GM23338 (cell line): ENCODE measurements at regions not wholly inside any gene's neighbourhood (a gene's known extent, or its start where the extent isn't known, plus 50 kb on each side); places are given as distances from the start of the nearest gene placed in this dataset.

Experiments
- ATAC-seq: fragments of 200-7000 bp; cut with Tn5 transposase; 3 replicates; pipeline ENCODE4 v1.9.1; 2020
- DNase-seq: peaks from one replicate; pipeline ENCODE4 v3.0.0-alpha.2; 2015; ENCODE audit warnings: low spot score
- H2AFZ ChIP-seq: fragments of 200-600 bp; sonication (generic); 2 replicates; pipeline ENCODE4 v1.8.0; 2016; ENCODE audit warnings: antibody characterized with exemption, mild to moderate bottlenecking, moderate library complexity
- H3F3A ChIP-seq: fragments of 200-600 bp; sonication (generic); replicated peaks from 2 replicates; pipeline ENCODE4 v1.8.0; 2017; ENCODE audit warnings: antibody characterized with exemption, mixed run types, low read depth
- H3K27ac ChIP-seq: fragments of 200-600 bp; sonication (generic); 2 replicates; pipeline ENCODE4 v1.6.1; 2016; ENCODE audit warnings: low read depth
- H3K27me3 ChIP-seq: fragments of 200-600 bp; sonication (generic); 2 replicates; pipeline ENCODE4 v1.8.0; 2016; ENCODE audit warnings: mild to moderate bottlenecking, mixed run types, moderate library complexity; ENCODE audit not compliant: insufficient read depth
- H3K36me3 ChIP-seq: fragments of 200-600 bp; sonication (generic); 2 replicates; pipeline ENCODE4 v1.8.0; 2016; ENCODE audit warnings: mild to moderate bottlenecking; ENCODE audit not compliant: insufficient read depth
- H3K4me1 ChIP-seq: fragments of 200-600 bp; sonication (generic); 2 replicates; pipeline ENCODE4 v1.8.0; 2016; ENCODE audit warnings: mild to moderate bottlenecking, moderate library complexity; ENCODE audit not compliant: insufficient read depth
- H3K4me2 ChIP-seq: fragments of 200-600 bp; sonication (generic); 2 replicates; pipeline ENCODE4 v1.7.1; 2017; ENCODE audit warnings: mixed run types
- H3K4me3 ChIP-seq: fragments of 200-600 bp; sonication (generic); 2 replicates; pipeline ENCODE4 v1.6.1; 2016; ENCODE audit warnings: mixed run types
- H3K79me2 ChIP-seq: fragments of 200-600 bp; sonication (generic); replicated peaks from 2 replicates; pipeline ENCODE4 v1.8.0; 2017; ENCODE audit warnings: mild to moderate bottlenecking; ENCODE audit not compliant: insufficient read depth
- H3K9me2 ChIP-seq: fragments of 200-600 bp; sonication (generic); 2 replicates; pipeline ENCODE4 v1.8.0; 2017; ENCODE audit not compliant: insufficient read depth
- H4K20me1 ChIP-seq: fragments of 200-600 bp; sonication (generic); replicated peaks from 2 replicates; pipeline ENCODE4 v1.8.0; 2017; ENCODE audit warnings: mild to moderate bottlenecking; ENCODE audit not compliant: insufficient read depth
- H3K27ac Mint-ChIP-seq: 2 replicates; pipeline ENCODE4 v1.8.0; 2020; ENCODE audit warnings: inconsistent platforms, mild to moderate bottlenecking, moderate library complexity, mixed read lengths
- H3K27me3 Mint-ChIP-seq: 3 replicates; pipeline ENCODE4 v1.8.0; 2022; ENCODE audit warnings: low read depth, mild to moderate bottlenecking, moderate library complexity, mixed read lengths, inconsistent platforms; ENCODE audit not compliant: insufficient read depth, poor library complexity
- H3K36me3 Mint-ChIP-seq: 3 replicates; pipeline ENCODE4 v1.8.0; 2021; ENCODE audit warnings: low read depth, mild to moderate bottlenecking, inconsistent platforms, moderate library complexity, mixed read lengths
- H3K4me1 Mint-ChIP-seq: 3 replicates; pipeline ENCODE4 v1.8.0; 2020; ENCODE audit warnings: mild to moderate bottlenecking, inconsistent platforms, mixed read lengths
- H3K4me3 Mint-ChIP-seq: 3 replicates; pipeline ENCODE4 v1.8.0; 2021; ENCODE audit warnings: moderate library complexity, mild to moderate bottlenecking, inconsistent platforms, mixed read lengths
- H3K9me3 Mint-ChIP-seq: 3 replicates; pipeline ENCODE4 v1.8.0; 2020; ENCODE audit warnings: moderate library complexity, mild to moderate bottlenecking, inconsistent platforms, mixed read lengths
- EZH2 ChIP-seq: fragments of 200-600 bp; sonication (generic); IDR thresholded peaks from one replicate; pipeline ENCODE4 v1.8.0; 2017; ENCODE audit warnings: antibody characterized with exemption, mild to moderate bottlenecking, low read depth; ENCODE audit not compliant: unreplicated experiment
- JUNB ChIP-seq: IDR thresholded peaks from one replicate; pipeline ENCODE4 v1.6.1; 2016; ENCODE audit warnings: antibody characterized with exemption; ENCODE audit not compliant: unreplicated experiment
- NANOG ChIP-seq: IDR thresholded peaks from 2 replicates; pipeline ENCODE4 v1.6.1; 2016; ENCODE audit warnings: antibody characterized with exemption, borderline replicate concordance
- POLR2AphosphoS5 ChIP-seq: IDR thresholded peaks from 2 replicates; pipeline ENCODE4 v1.6.1; 2016; ENCODE audit warnings: antibody characterized with exemption, low read depth
- STAT1 ChIP-seq: IDR thresholded peaks from one replicate; pipeline ENCODE4 v1.6.1; 2016; ENCODE audit warnings: antibody characterized with exemption; ENCODE audit not compliant: unreplicated experiment
- TF ChIP-seq, protein P1 (sequence below): fragments of 250-450 bp; sonication (Bioruptor Pico); IDR thresholded peaks from 2 replicates; pipeline ENCODE4 v1.5.0; 2020; ENCODE audit warnings: mild to moderate bottlenecking, moderate library complexity
- TF ChIP-seq, protein P2 (sequence below): IDR thresholded peaks from 2 replicates; pipeline ENCODE4 v1.6.1; 2016; ENCODE audit warnings: antibody characterized with exemption
- TF ChIP-seq, protein P3 (sequence below), 2 experiments: fragments of 200-600 bp in 1 of 2; sonication (generic) in 1 of 2; conservative IDR thresholded peaks; 2 replicates each; pipeline versions ENCODE4 v1.5.1 to v1.6.1; 2016 to 2017; ENCODE audit warnings: antibody characterized with exemption in 2 of 2, low read depth in 2 of 2, mild to moderate bottlenecking in 2 of 2, moderate library complexity in 1 of 2
- TF ChIP-seq, protein P4 (sequence below): IDR thresholded peaks from one replicate; pipeline ENCODE4 v1.6.1; 2018; ENCODE audit warnings: antibody characterized with exemption; ENCODE audit not compliant: unreplicated experiment

DNA sequence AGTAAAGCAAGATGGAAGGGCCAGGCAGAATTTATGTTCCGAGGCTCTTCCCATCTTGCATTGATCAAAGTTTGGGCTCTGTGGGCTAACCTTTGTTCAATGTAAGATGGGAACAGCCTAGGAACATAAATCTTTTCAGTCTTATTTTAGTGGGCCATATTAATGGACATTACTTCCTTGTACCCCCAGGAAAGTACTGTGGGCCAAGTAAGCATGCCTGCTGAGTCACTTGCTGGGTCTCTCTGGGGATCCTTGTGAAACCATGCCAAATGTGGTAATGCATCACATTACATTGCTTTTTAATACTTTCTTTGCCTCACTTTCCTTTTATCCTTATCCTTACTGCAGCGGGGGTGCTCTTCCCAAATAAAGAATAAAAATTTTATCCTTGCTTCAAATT, 349.5 kb upstream of the POU1F1 start (continued):
- TF ChIP-seq, protein P1, sequence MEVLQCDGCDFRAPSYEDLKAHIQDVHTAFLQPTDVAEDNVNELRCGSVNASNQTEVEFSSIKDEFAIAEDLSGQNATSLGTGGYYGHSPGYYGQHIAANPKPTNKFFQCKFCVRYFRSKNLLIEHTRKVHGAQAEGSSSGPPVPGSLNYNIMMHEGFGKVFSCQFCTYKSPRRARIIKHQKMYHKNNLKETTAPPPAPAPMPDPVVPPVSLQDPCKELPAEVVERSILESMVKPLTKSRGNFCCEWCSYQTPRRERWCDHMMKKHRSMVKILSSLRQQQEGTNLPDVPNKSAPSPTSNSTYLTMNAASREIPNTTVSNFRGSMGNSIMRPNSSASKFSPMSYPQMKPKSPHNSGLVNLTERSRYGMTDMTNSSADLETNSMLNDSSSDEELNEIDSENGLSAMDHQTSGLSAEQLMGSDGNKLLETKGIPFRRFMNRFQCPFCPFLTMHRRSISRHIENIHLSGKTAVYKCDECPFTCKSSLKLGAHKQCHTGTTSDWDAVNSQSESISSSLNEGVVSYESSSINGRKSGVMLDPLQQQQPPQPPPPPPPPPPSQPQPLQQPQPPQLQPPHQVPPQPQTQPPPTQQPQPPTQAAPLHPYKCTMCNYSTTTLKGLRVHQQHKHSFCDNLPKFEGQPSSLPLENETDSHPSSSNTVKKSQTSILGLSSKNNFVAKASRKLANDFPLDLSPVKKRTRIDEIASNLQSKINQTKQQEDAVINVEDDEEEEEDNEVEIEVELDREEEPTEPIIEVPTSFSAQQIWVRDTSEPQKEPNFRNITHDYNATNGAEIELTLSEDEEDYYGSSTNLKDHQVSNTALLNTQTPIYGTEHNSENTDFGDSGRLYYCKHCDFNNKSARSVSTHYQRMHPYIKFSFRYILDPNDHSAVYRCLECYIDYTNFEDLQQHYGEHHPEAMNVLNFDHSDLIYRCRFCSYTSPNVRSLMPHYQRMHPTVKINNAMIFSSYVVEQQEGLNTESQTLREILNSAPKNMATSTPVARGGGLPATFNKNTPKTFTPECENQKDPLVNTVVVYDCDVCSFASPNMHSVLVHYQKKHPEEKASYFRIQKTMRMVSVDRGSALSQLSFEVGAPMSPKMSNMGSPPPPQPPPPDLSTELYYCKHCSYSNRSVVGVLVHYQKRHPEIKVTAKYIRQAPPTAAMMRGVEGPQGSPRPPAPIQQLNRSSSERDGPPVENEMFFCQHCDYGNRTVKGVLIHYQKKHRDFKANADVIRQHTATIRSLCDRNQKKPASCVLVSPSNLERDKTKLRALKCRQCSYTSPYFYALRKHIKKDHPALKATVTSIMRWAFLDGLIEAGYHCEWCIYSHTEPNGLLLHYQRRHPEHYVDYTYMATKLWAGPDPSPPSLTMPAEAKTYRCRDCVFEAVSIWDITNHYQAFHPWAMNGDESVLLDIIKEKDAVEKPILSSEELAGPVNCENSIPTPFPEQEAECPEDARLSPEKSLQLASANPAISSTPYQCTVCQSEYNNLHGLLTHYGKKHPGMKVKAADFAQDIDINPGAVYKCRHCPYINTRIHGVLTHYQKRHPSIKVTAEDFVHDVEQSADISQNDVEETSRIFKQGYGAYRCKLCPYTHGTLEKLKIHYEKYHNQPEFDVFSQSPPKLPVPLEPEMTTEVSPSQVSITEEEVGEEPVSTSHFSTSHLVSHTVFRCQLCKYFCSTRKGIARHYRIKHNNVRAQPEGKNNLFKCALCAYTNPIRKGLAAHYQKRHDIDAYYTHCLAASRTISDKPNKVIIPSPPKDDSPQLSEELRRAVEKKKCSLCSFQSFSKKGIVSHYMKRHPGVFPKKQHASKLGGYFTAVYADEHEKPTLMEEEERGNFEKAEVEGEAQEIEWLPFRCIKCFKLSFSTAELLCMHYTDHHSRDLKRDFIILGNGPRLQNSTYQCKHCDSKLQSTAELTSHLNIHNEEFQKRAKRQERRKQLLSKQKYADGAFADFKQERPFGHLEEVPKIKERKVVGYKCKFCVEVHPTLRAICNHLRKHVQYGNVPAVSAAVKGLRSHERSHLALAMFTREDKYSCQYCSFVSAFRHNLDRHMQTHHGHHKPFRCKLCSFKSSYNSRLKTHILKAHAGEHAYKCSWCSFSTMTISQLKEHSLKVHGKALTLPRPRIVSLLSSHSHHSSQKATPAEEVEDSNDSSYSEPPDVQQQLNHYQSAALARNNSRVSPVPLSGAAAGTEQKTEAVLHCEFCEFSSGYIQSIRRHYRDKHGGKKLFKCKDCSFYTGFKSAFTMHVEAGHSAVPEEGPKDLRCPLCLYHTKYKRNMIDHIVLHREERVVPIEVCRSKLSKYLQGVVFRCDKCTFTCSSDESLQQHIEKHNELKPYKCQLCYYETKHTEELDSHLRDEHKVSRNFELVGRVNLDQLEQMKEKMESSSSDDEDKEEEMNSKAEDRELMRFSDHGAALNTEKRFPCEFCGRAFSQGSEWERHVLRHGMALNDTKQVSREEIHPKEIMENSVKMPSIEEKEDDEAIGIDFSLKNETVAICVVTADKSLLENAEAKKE: no peak
- TF ChIP-seq, protein P2, sequence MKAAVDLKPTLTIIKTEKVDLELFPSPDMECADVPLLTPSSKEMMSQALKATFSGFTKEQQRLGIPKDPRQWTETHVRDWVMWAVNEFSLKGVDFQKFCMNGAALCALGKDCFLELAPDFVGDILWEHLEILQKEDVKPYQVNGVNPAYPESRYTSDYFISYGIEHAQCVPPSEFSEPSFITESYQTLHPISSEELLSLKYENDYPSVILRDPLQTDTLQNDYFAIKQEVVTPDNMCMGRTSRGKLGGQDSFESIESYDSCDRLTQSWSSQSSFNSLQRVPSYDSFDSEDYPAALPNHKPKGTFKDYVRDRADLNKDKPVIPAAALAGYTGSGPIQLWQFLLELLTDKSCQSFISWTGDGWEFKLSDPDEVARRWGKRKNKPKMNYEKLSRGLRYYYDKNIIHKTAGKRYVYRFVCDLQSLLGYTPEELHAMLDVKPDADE: no peak

DNA sequence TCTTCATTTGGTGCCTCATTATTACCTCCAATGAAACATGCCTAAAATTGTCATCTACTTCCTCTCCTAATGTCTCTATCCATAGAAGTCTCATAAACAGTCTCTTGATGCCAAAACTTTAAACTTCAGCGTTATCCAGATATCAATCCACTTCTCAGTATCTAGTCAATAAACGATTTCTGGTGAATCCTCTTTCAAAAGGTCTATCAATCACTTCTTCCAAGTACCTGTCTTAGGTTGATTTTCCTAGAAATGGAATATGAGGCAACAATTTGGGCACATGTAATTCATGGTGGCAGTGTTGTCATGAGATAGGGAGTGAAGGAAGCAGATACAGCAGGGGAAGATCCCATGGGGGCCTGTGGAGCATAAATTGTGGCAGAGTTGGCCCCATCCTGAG, 348.5 kb upstream of the POU1F1 start:
- no peak overlapping the region for H2AFZ ChIP-seq
- H3K4me3 Mint-ChIP-seq: no peak overlapping the region
- no peaks in the 10 kb centered on the region for H3K4me1 Mint-ChIP-seq
- no peaks in the 10 kb centered on the region for H3K27me3 ChIP-seq
- no peaks in the 10 kb centered on the region; the same call in 2 of the 3 replicates for H3K36me3 Mint-ChIP-seq
- H3K27me3 Mint-ChIP-seq: no peaks in the 10 kb centered on the region
- DNase-seq (no peak), ATAC-seq (no peak)
- H3F3A ChIP-seq: no peaks in the 10 kb centered on the region
- no peaks in the 10 kb centered on the region for H4K20me1 ChIP-seq
- H3K9me3 Mint-ChIP-seq: peaks cover 7% of the 10 kb centered on the region; the same call in 1 of the 3 replicates
- no peak overlapping the region for H3K4me3 ChIP-seq
- TF ChIP-seq, protein P2: no peak
- TF ChIP-seq STAT1 (no peak), EZH2 (no peak), POLR2AphosphoS5 (no peak), JUNB (no peak), NANOG (no peak)
- TF ChIP-seq, protein P3, sequence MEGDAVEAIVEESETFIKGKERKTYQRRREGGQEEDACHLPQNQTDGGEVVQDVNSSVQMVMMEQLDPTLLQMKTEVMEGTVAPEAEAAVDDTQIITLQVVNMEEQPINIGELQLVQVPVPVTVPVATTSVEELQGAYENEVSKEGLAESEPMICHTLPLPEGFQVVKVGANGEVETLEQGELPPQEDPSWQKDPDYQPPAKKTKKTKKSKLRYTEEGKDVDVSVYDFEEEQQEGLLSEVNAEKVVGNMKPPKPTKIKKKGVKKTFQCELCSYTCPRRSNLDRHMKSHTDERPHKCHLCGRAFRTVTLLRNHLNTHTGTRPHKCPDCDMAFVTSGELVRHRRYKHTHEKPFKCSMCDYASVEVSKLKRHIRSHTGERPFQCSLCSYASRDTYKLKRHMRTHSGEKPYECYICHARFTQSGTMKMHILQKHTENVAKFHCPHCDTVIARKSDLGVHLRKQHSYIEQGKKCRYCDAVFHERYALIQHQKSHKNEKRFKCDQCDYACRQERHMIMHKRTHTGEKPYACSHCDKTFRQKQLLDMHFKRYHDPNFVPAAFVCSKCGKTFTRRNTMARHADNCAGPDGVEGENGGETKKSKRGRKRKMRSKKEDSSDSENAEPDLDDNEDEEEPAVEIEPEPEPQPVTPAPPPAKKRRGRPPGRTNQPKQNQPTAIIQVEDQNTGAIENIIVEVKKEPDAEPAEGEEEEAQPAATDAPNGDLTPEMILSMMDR (conservative IDR thresholded peaks at IDR 0.05; ENCODE audit: low read depth in 2 of 2): no peak
- TF ChIP-seq, protein P4, sequence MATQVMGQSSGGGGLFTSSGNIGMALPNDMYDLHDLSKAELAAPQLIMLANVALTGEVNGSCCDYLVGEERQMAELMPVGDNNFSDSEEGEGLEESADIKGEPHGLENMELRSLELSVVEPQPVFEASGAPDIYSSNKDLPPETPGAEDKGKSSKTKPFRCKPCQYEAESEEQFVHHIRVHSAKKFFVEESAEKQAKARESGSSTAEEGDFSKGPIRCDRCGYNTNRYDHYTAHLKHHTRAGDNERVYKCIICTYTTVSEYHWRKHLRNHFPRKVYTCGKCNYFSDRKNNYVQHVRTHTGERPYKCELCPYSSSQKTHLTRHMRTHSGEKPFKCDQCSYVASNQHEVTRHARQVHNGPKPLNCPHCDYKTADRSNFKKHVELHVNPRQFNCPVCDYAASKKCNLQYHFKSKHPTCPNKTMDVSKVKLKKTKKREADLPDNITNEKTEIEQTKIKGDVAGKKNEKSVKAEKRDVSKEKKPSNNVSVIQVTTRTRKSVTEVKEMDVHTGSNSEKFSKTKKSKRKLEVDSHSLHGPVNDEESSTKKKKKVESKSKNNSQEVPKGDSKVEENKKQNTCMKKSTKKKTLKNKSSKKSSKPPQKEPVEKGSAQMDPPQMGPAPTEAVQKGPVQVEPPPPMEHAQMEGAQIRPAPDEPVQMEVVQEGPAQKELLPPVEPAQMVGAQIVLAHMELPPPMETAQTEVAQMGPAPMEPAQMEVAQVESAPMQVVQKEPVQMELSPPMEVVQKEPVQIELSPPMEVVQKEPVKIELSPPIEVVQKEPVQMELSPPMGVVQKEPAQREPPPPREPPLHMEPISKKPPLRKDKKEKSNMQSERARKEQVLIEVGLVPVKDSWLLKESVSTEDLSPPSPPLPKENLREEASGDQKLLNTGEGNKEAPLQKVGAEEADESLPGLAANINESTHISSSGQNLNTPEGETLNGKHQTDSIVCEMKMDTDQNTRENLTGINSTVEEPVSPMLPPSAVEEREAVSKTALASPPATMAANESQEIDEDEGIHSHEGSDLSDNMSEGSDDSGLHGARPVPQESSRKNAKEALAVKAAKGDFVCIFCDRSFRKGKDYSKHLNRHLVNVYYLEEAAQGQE: no peak
- H3K36me3 ChIP-seq: no peaks in the 10 kb centered on the region
- no peaks in the 10 kb centered on the region for H3K4me1 ChIP-seq
- 0 out of 2 replicates have a peak, but pooled peaks cover 4% of the 10 kb centered on the region for H3K9me2 ChIP-seq
- H3K4me2 ChIP-seq: no peak overlapping the region
- no peak overlapping the region for H3K27ac ChIP-seq
- H3K79me2 ChIP-seq: no peaks in the 10 kb centered on the region
- no peak overlapping the region for H3K27ac Mint-ChIP-seq
